H1 (cell line): ENCODE measurements at regions not wholly inside any gene's neighbourhood (a gene's known extent, or its start where the extent isn't known, plus 50 kb on each side); places are given as distances from the start of the nearest gene placed in this dataset.

Experiments used
- CTCF ChIA-PET: fragments of 300-600 bp; sonication (Branson Sonifier 250); formaldehyde crosslinking; loops from one replicate; lab custom pipeline; 2021; ENCODE audit not compliant: partially characterized antibody; lab: Charles Lee
- POLR2A ChIA-PET: fragments of 300-600 bp; sonication (Branson Sonifier 250); formaldehyde crosslinking; loops from one replicate; lab custom pipeline; 2021; ENCODE audit warnings: inconsistent platforms; ENCODE audit not compliant: partially characterized antibody; lab: Charles Lee
- DNase-seq, 2 experiments: peaks; one replicate each; pipeline versions ENCODE4 v3.0.0 to v3.0.0-alpha.2; 2010 to 2022; ENCODE audit warnings: low spot score in 2 of 2, low read depth in 1 of 2, mixed read lengths in 1 of 2
- FAIRE-seq: peaks from 2 replicates; lab custom pipeline; 2011; peaks lifted over from hg19 to GRCh38; lab: Jason Lieb, UNC
- H2AFZ ChIP-seq: 2 replicates; pipeline ENCODE4 v1.8.1; 2012; ENCODE audit warnings: low read length, inconsistent platforms
- H2AK5ac ChIP-seq: 2 replicates; pipeline ENCODE4 v1.6.1; 2013; ENCODE audit warnings: low read depth, low read length
- H2BK120ac ChIP-seq: replicated peaks from 2 replicates; pipeline ENCODE3; 2013; ENCODE audit warnings: low read depth, low read length, inconsistent platforms
- H2BK12ac ChIP-seq: 2 replicates; pipeline ENCODE4 v1.6.1; 2013; ENCODE audit warnings: low read depth, low read length
- H2BK15ac ChIP-seq: 2 replicates; pipeline ENCODE4 v1.6.1; 2013; ENCODE audit warnings: low read length
- H2BK20ac ChIP-seq: 2 replicates; pipeline ENCODE4 v1.6.1; 2013; ENCODE audit warnings: low read length
- H2BK5ac ChIP-seq: 2 replicates; pipeline ENCODE4 v1.6.1; 2013; ENCODE audit warnings: low read depth, low read length
- H3K14ac ChIP-seq: 2 replicates; pipeline ENCODE4 v1.6.1; 2013; ENCODE audit warnings: inconsistent platforms; ENCODE audit not compliant: insufficient read length
- H3K18ac ChIP-seq: 2 replicates; pipeline ENCODE4 v1.6.1; 2013; ENCODE audit warnings: low read length; ENCODE audit errors: extremely low read depth
- H3K23ac ChIP-seq: 2 replicates; pipeline ENCODE4 v1.6.1; 2013; ENCODE audit warnings: inconsistent platforms; ENCODE audit not compliant: insufficient read length
- H3K23me2 ChIP-seq: 2 replicates; pipeline ENCODE4 v1.6.1; 2013; ENCODE audit warnings: low read depth, low read length
- H3K27ac ChIP-seq: 2 replicates; pipeline ENCODE4 v1.6.1; 2011; ENCODE audit warnings: low read depth, low read length, inconsistent platforms
- H3K27me3 ChIP-seq, 4 experiments: replicated peaks in 1 of 4; 1 replicate in 1 of 4; 2 replicates in 3 of 4; pipeline versions ENCODE4 v1.6.1 to v1.8.1; 2011 to 2013; ENCODE audit warnings: low read length in 3 of 4, mild to moderate bottlenecking in 3 of 4, inconsistent platforms in 2 of 4, mixed read lengths in 2 of 4, moderate library complexity in 1 of 4; ENCODE audit not compliant: control insufficient read depth in 3 of 4, insufficient read depth in 3 of 4; ENCODE audit errors: extremely low read depth in 1 of 4
- H3K36me3 ChIP-seq, 4 experiments: 2 replicates each; pipeline versions ENCODE4 v1.6.1 to v1.8.1; 2011 to 2013; ENCODE audit warnings: mild to moderate bottlenecking in 4 of 4, low read length in 3 of 4, moderate library complexity in 2 of 4, control low read depth in 1 of 4, inconsistent platforms in 1 of 4; ENCODE audit not compliant: insufficient read depth in 4 of 4, control insufficient read depth in 2 of 4
- H3K4ac ChIP-seq: replicated peaks from 2 replicates; pipeline ENCODE3; 2013; ENCODE audit warnings: low read length, low read depth, mixed read lengths, inconsistent platforms; ENCODE audit not compliant: insufficient read length
- H3K4me1 ChIP-seq, 4 experiments: replicated peaks in 1 of 4; 1 replicate in 1 of 4; 2 replicates in 3 of 4; pipeline versions ENCODE4 v1.6.1 to v1.8.1; 2011 to 2013; ENCODE audit warnings: low read length in 3 of 4, inconsistent platforms in 2 of 4, mixed read lengths in 1 of 4; ENCODE audit not compliant: insufficient read depth in 4 of 4, control insufficient read depth in 3 of 4
- H3K4me2 ChIP-seq, 2 experiments: 2 replicates each; pipeline versions ENCODE4 v1.6.1 to v1.8.1; 2011 to 2013; ENCODE audit warnings: low read depth in 2 of 2, low read length in 2 of 2, control low read depth in 1 of 2, inconsistent platforms in 1 of 2, mild to moderate bottlenecking in 1 of 2; ENCODE audit not compliant: insufficient read depth in 1 of 2
- H3K4me3 ChIP-seq, 4 experiments: fragments of 200-600, 300-600 bp in 1 of 4; sonication (generic), shearing (Covaris generic), sonication (Bioruptor Twin) in 1 of 4; 2 replicates each; pipeline versions ENCODE4 v1.5.1 to v1.8.1; 2011 to 2016; ENCODE audit warnings: low read length in 4 of 4, low read depth in 3 of 4, control low read depth in 2 of 4, inconsistent platforms in 2 of 4, mild to moderate bottlenecking in 2 of 4, mixed read lengths in 1 of 4, moderate library complexity in 1 of 4; ENCODE audit not compliant: insufficient read depth in 2 of 4; ENCODE audit errors: extremely low read depth in 1 of 4
- H3K56ac ChIP-seq: replicated peaks from 2 replicates; pipeline ENCODE3; 2013; ENCODE audit warnings: low read depth, mild to moderate bottlenecking, mixed read lengths, low read length, inconsistent platforms; ENCODE audit not compliant: insufficient read length
- H3K79me1 ChIP-seq: 2 replicates; pipeline ENCODE4 v1.6.1; 2013; ENCODE audit warnings: low read depth, low read length, control low read depth
- H3K79me2 ChIP-seq, 2 experiments: 2 replicates each; pipeline versions ENCODE4 v1.6.1 to v1.8.1; 2012 to 2013; ENCODE audit warnings: low read length in 2 of 2, mild to moderate bottlenecking in 2 of 2, inconsistent platforms in 1 of 2; ENCODE audit not compliant: insufficient read depth in 2 of 2, control insufficient read depth in 1 of 2
- H3K9ac ChIP-seq, 4 experiments: replicated peaks in 1 of 4; 1 replicate in 1 of 4; 2 replicates in 3 of 4; pipeline versions ENCODE4 v1.6.1 to v1.8.1; 2011 to 2013; ENCODE audit warnings: low read depth in 3 of 4, low read length in 3 of 4, control low read depth in 2 of 4, mild to moderate bottlenecking in 2 of 4, moderate library complexity in 2 of 4, inconsistent platforms in 1 of 4; ENCODE audit errors: extremely low read depth in 1 of 4
- H3K9me3 ChIP-seq, 2 experiments: 2 replicates each; pipeline versions ENCODE4 v1.6.1 to v1.8.1; 2012 to 2013; ENCODE audit warnings: mild to moderate bottlenecking in 2 of 2, moderate library complexity in 2 of 2, control low read depth in 1 of 2, inconsistent platforms in 1 of 2, low read depth in 1 of 2, low read length in 1 of 2, mixed read lengths in 1 of 2; ENCODE audit not compliant: insufficient read depth in 2 of 2
- H4K20me1 ChIP-seq, 2 experiments: replicated peaks in 1 of 2; 2 replicates each; pipeline versions ENCODE3 to v1.8.1; 2011 to 2013; ENCODE audit warnings: inconsistent platforms in 2 of 2, low read length in 2 of 2, mild to moderate bottlenecking in 1 of 2; ENCODE audit not compliant: insufficient read depth in 2 of 2, control insufficient read depth in 1 of 2
- H4K5ac ChIP-seq: 2 replicates; pipeline ENCODE4 v1.6.1; 2013; ENCODE audit warnings: low read length, low read depth, mixed read lengths, inconsistent platforms; ENCODE audit not compliant: insufficient read length
- H4K8ac ChIP-seq: 2 replicates; pipeline ENCODE4 v1.8.0; 2013; ENCODE audit warnings: mild to moderate bottlenecking, moderate library complexity, low read length, inconsistent platforms; ENCODE audit not compliant: insufficient read depth; ENCODE audit errors: extremely low read depth
- H4K91ac ChIP-seq: replicated peaks from 2 replicates; pipeline ENCODE3; 2013; ENCODE audit warnings: low read length, mixed read lengths, inconsistent platforms; ENCODE audit not compliant: insufficient read length
- CBX5 ChIP-seq: fragments of 300-800, 300-1000 bp; sonication (generic); IDR thresholded peaks from 2 replicates; pipeline ENCODE4 v1.7.1; 2016; ENCODE audit warnings: antibody characterized with exemption, low read length, low read depth
- CREB1 ChIP-seq: IDR thresholded peaks from 2 replicates; pipeline ENCODE4 v1.6.1; 2012; ENCODE audit warnings: inconsistent platforms
- HDAC2 ChIP-seq, 2 experiments: fragments of 300-600 bp in 1 of 2; sonication (generic) in 1 of 2; IDR thresholded peaks; 2 replicates each; pipeline ENCODE4 v1.6.1; 2011 to 2012; ENCODE audit warnings: low read depth in 2 of 2, low read length in 2 of 2, mild to moderate bottlenecking in 2 of 2, moderate library complexity in 2 of 2, borderline replicate concordance in 1 of 2, inconsistent platforms in 1 of 2
- JUN ChIP-seq: IDR thresholded peaks from 2 replicates; pipeline ENCODE4 v1.6.1; 2011; ENCODE audit warnings: low read depth, mild to moderate bottlenecking, improper control_type of control experiment, low read length
- KDM1A ChIP-seq: fragments of 200-600, 300-600 bp; sonication (generic); IDR thresholded peaks from 2 replicates; pipeline ENCODE4 v1.7.1; 2016; ENCODE audit warnings: mild to moderate bottlenecking, low read length, borderline replicate concordance
- SIX5 ChIP-seq: IDR thresholded peaks from 2 replicates; pipeline ENCODE4 v1.6.1; 2011; ENCODE audit warnings: mild to moderate bottlenecking, low read depth, low read length
- TAF1 ChIP-seq: IDR thresholded peaks from 2 replicates; pipeline ENCODE4 v1.6.1; 2011; ENCODE audit warnings: mild to moderate bottlenecking, low read depth, low read length
- TBP ChIP-seq: IDR thresholded peaks from 2 replicates; pipeline ENCODE4 v1.6.1; 2011; ENCODE audit warnings: low read depth, low read length, improper control_type of control experiment
- WGBS, 2 experiments: shearing (Covaris generic) in 1 of 2; methylation state at CpG; one replicate each; pipeline versions ENCODE4 v1.1.6 to v1.1.7; 2013 to 2015; ENCODE audit warnings: low lambda C conversion rate in 2 of 2, mixed read lengths in 2 of 2, inconsistent platforms in 1 of 2, low coverage in 1 of 2, missing lambda C conversion rate in 1 of 2; ENCODE audit not compliant: insufficient replicate concordance in 2 of 2, insufficient coverage in 1 of 2, insufficient read length in 1 of 2; ENCODE audit errors: extremely low coverage in 1 of 2, missing lambda C conversion rate in 1 of 2; 5-methylcytosine and 5-hydroxymethylcytosine counted together
- TF ChIP-seq, protein P1 (sequence below): IDR thresholded peaks from 2 replicates; pipeline ENCODE4 v1.6.1; 2012; ENCODE audit warnings: inconsistent platforms

DNA sequence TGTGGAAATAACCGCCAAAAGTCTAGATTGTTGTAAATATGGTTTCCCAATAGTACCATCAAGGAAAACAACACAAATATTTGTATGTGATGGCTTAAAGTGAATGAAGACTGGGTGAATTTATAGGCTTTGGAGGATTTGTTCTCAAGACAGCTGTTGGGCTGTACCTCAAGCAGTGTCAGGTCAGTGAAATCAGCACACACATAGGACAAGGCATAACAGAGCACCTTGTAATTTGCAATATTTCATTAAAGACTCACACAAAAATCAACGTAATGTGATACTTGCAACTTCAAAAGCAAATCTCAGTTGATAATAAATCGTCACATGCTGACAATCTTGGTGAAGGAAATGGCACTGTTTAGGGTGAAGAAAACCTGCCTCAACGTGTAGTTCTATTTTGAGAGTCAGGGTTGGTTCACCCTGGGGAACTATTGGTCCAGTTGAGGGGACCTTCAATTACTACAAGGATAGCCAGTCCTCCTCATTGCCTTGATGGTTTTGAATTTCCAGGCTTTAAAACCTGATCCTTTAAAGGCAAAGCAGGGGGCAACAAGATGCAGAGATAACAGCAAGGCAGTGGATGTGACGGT is 126.8 kb upstream of the ST6GAL2 start:
- H3K36me3 ChIP-seq: no peaks in the 10 kb centered on the region
- ChIA-PET POLR2A (no interaction called here), CTCF (no interaction called here)
- H3K23ac ChIP-seq: no peak overlapping the region
- no peak overlapping the region for H3K56ac ChIP-seq
- no peaks in the 10 kb centered on the region for H3K23me2 ChIP-seq
- no peak overlapping the region for H2BK15ac ChIP-seq
- no peaks in the 10 kb centered on the region for H4K20me1 ChIP-seq
- H4K8ac ChIP-seq: no peak overlapping the region
- H3K4me1 ChIP-seq: no peaks in the 10 kb centered on the region
- H2BK12ac ChIP-seq: no peak overlapping the region
- TF ChIP-seq TAF1: no peak
- no peak for TF ChIP-seq TBP
- no peak for TF ChIP-seq HDAC2 (IDR thresholded peaks at IDR 0.05; ENCODE audit: borderline replicate concordance in 1 of 2, low read depth in 2 of 2, low read length in 2 of 2)
- TF ChIP-seq SIX5: no peak
- TF ChIP-seq JUN: no peak
- TF ChIP-seq CREB1: no peak
- no peak for TF ChIP-seq KDM1A
- TF ChIP-seq CBX5: no peak
- TF ChIP-seq, protein P1, sequence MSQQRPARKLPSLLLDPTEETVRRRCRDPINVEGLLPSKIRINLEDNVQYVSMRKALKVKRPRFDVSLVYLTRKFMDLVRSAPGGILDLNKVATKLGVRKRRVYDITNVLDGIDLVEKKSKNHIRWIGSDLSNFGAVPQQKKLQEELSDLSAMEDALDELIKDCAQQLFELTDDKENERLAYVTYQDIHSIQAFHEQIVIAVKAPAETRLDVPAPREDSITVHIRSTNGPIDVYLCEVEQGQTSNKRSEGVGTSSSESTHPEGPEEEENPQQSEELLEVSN: no peak
- no peak overlapping the region for H2BK120ac ChIP-seq
- DNase-seq (no peak), FAIRE-seq (no peak)
- H3K14ac ChIP-seq: no peak overlapping the region
- 89% methylated on average over 5 of the region's 5 CpGs; no CpG with 5 or more reads in 1 of the 2 experiments for WGBS, 2 experiments
- H3K4me2 ChIP-seq: no peak overlapping the region; a peak in 1 of 4 replicates
- H3K9me3 ChIP-seq: no peaks in the 10 kb centered on the region
- peak overlapping the region; percentile 11; the same call in 1 of the 2 replicates for H2AFZ ChIP-seq
- no peak overlapping the region for H3K9ac ChIP-seq
- H3K4ac ChIP-seq: no peak overlapping the region
- H2BK5ac ChIP-seq: no peak overlapping the region
- H3K4me3 ChIP-seq: no peak overlapping the region
- no peak overlapping the region for H4K5ac ChIP-seq
- no peaks in the 10 kb centered on the region for H3K79me2 ChIP-seq
- no peak overlapping the region for H2BK20ac ChIP-seq
- no peak overlapping the region for H2AK5ac ChIP-seq
- H3K79me1 ChIP-seq: no peaks in the 10 kb centered on the region
- H3K27ac ChIP-seq: no peak overlapping the region
- no peak overlapping the region for H4K91ac ChIP-seq
- no peak overlapping the region for H3K18ac ChIP-seq
- no peaks in the 10 kb centered on the region for H3K27me3 ChIP-seq
